ENCODE measurements at regions not wholly inside any gene's neighbourhood (a gene's known extent, or its start where the extent isn't known, plus 50 kb on each side); places are given as distances from the start of the nearest gene placed in this dataset.

GRCh38 chr5:62199792-62200716, 106.0 kb upstream of the KIF2A start:
- H3K27me3 ChIP-seq = no peaks in the 10 kb centered on the region
- H3K4me3 ChIP-seq (replicated peaks in 1 of 3) = no peak overlapping the region
- WGBS, 2 donors = 65 to 69% methylated on average over 7 of the region's 7 CpGs
- no peaks in the 10 kb centered on the region for H3K36me3 ChIP-seq
- H3K9me3 ChIP-seq = no peaks in the 10 kb centered on the region
- DNase-seq = no peak
- H3K4me1 ChIP-seq = no peaks in the 10 kb centered on the region
- intact Hi-C loops (cut with DNase I) = no loop called here
- H3K27ac ChIP-seq = no peak overlapping the region
- TF ChIP-seq CTCF (IDR thresholded peaks at IDR 0.05) = no peak
- TF ChIP-seq POLR2A (IDR thresholded peaks at IDR 0.05) = no peak

GRCh38 chr5:62206150-62206829, 99.7 kb upstream of the KIF2A start:
- Histone ChIP-seq H3K27ac (no peak overlapping the region), H3K27me3 (no peaks in the 10 kb centered on the region), H3K4me1 (no peaks in the 10 kb centered on the region), H3K4me3 (replicated peaks in 1 of 3) (no peak overlapping the region), H3K36me3 (no peaks in the 10 kb centered on the region), H3K9me3 (no peaks in the 10 kb centered on the region)
- TF ChIP-seq POLR2A (IDR thresholded peaks at IDR 0.05) = no peak
- no peak for TF ChIP-seq CTCF (IDR thresholded peaks at IDR 0.05)
- peak in 1 of 2 donors; percentile 2 for DNase-seq
- 60 to 63% methylated on average over 9 of the region's 9 CpGs for WGBS, 2 donors
- intact Hi-C loops (cut with DNase I) = no loop called here

- Histone ChIP-seq H3K9me3 (no peaks in the 10 kb centered on the region), H3K27me3 (no peaks in the 10 kb centered on the region), H3K4me1 (no peaks in the 10 kb centered on the region), H3K36me3 (no peaks in the 10 kb centered on the region), H3K27ac (no peak overlapping the region), H3K4me3 (replicated peaks in 1 of 3) (no peak overlapping the region)
- no peak for TF ChIP-seq POLR2A (IDR thresholded peaks at IDR 0.05)
- intact Hi-C loops (cut with DNase I) = no loop called here
- no peak for DNase-seq
- WGBS, 2 donors = 41 to 44% methylated on average over 10 of the region's 10 CpGs
These were observed 97.7 kb upstream of the KIF2A start for GRCh38 chr5:62208218-62208852.

- H3K4me1 ChIP-seq = no peaks in the 10 kb centered on the region
- H3K27me3 ChIP-seq = no peaks in the 10 kb centered on the region
- TF ChIP-seq POLR2A (IDR thresholded peaks at IDR 0.05) = no peak
- no peak overlapping the region for H3K27ac ChIP-seq
- intact Hi-C loops (cut with DNase I) = no loop called here
- no peaks in the 10 kb centered on the region for H3K9me3 ChIP-seq
- WGBS, 2 donors = 78 to 80% methylated on average over 1 to 2 of the region's 2 CpGs
- no peak for DNase-seq
- H3K4me3 ChIP-seq (replicated peaks in 1 of 3) = no peak overlapping the region
- H3K36me3 ChIP-seq = no peaks in the 10 kb centered on the region
These were observed 94.6 kb upstream of the KIF2A start for GRCh38 chr5:62211405-62211804.

GRCh38 chr5:62212648-62213047, 93.4 kb upstream of the KIF2A start:
- no peaks in the 10 kb centered on the region for H3K4me1 ChIP-seq
- WGBS, 2 donors = 89 to 93% methylated on average over 3 of the region's 3 CpGs
- intact Hi-C loops (cut with DNase I) = no loop called here
- no peaks in the 10 kb centered on the region for H3K27me3 ChIP-seq
- H3K4me3 ChIP-seq (replicated peaks in 1 of 3) = no peak overlapping the region
- no peak for TF ChIP-seq POLR2A (IDR thresholded peaks at IDR 0.05)
- TF ChIP-seq CTCF (IDR thresholded peaks at IDR 0.05) = no peak
- no peak for DNase-seq
- no peak overlapping the region for H3K27ac ChIP-seq
- no peaks in the 10 kb centered on the region for H3K9me3 ChIP-seq
- H3K36me3 ChIP-seq = no peaks in the 10 kb centered on the region
